ENCODE measurements at regions not wholly inside any gene's neighbourhood (a gene's known extent, or its start where the extent isn't known, plus 50 kb on each side); places are given as distances from the start of the nearest gene placed in this dataset.

DNA sequence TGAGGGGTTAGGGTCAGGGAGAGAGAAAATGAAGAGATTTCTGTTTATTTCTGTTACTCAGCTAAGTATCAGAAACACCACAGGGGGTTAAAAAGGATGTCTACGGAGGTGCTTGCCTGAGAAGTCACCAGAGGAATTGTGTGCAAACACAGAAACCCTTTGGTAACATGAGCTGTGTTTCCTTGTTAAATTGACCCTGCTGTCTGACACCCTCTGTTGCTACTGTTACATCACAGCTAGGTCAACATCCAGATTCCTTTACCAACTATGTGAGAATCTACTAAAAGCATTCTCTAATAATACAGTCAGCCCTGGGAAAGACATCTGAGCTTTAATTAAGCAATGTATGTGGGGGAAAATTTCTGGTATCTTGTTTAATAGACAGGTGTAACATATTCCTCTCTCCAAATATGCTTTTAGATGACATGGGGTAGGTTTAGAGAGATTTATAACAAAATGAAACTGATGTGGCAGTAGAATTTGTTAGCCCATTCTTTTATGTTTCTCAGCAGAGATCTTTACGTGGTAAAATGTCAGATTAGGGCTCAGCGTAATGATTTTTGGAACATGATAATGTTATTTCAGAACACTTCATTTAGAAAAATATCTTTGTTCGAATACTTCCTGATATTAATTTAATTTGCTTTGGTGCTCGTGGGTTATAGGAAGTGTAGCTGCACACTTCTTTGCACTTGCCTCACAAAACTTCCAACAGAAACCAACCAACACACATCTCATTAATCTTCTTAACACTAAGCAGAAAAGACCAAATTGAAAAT is 168.0 kb upstream of the AHR start:
- CTCF ChIA-PET, result no interaction called here
- Mint-ChIP-seq H3K4me3 (no peak overlapping the region), H3K27ac (no peak overlapping the region), H3K27me3 (ENCODE audit: low read depth) (no peaks in the 10 kb centered on the region), H3K4me1 (ENCODE audit: low read depth) (peaks cover 36% of the 10 kb centered on the region), H3K9me3 (no peaks in the 10 kb centered on the region), H3K36me3 (ENCODE audit: low read depth) (no peaks in the 10 kb centered on the region)
- DNase-seq, result no peak
- intact Hi-C loops (cut with micrococcal nuclease), result no loop called here

DNA sequence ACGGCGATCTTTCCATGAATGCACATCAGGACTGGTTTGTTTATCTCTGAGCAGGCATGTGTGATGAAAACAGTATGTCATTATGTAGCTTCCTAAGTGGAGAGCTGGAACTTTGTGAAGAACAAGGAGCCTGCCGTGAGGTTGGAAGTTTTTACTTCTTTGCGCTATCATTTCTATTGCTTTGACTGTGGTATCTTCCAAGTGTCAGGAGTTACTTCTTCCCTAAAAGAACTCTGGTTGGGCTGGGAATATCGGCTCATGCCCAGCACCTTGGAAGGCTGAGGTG is 167.4 kb upstream of the AHR start:
- H3K4me1 Mint-ChIP-seq (ENCODE audit: low read depth), result peaks cover 38% of the 10 kb centered on the region
- intact Hi-C loops (cut with micrococcal nuclease), result no loop called here
- H3K27ac Mint-ChIP-seq, result no peak overlapping the region
- no peak overlapping the region for H3K4me3 Mint-ChIP-seq
- CTCF ChIA-PET, result interaction anchor here (0.6 kb wide), 1 partner anchor 23 kb away, joined by 3 read pairs; no protein-coding TSS in a partner anchor
- no peaks in the 10 kb centered on the region for H3K27me3 Mint-ChIP-seq (ENCODE audit: low read depth)
- no peaks in the 10 kb centered on the region for H3K9me3 Mint-ChIP-seq
- no peaks in the 10 kb centered on the region for H3K36me3 Mint-ChIP-seq (ENCODE audit: low read depth)
- DNase-seq, result no peak

DNA sequence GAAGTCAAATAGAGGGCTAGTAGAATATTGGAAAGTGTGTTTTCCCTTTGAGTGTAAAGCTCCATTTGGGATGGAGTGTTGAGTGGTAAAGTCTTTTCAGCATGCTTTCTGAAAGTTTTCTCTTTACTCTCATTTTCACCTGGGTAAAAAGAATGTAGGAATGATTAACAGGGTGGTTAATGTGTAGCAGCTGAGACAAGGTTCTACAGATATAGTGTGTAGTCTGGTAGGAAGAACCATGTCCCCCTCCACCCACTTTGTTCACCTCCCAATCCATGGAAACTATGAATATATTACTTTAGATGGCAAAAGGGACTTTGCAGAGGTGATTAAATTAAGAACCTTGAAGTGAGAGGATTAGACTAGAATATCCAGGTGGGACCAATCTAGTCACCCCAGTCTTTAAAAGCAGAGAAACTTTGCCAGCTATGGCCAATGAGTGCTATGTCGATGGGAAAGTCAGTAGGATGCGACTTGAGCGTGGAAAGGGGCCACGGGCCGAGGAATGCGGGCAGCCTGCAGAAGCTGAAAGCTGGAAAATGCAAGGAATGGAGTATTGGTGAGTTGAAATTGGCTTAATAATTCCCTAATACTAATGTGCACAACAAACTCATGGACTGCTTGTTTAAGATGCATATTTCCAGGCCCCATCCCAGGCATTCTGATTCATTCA is 166.3 kb upstream of the AHR start:
- intact Hi-C loops (cut with micrococcal nuclease), result no loop called here
- CTCF ChIA-PET, result no interaction called here
- no peak overlapping the region for H3K27ac Mint-ChIP-seq
- no peaks in the 10 kb centered on the region for H3K27me3 Mint-ChIP-seq (ENCODE audit: low read depth)
- peaks cover 32% of the 10 kb centered on the region for H3K4me1 Mint-ChIP-seq (ENCODE audit: low read depth)
- H3K36me3 Mint-ChIP-seq (ENCODE audit: low read depth), result no peaks in the 10 kb centered on the region
- DNase-seq, result no peak
- H3K4me3 Mint-ChIP-seq, result no peak overlapping the region
- H3K9me3 Mint-ChIP-seq, result no peaks in the 10 kb centered on the region

DNA sequence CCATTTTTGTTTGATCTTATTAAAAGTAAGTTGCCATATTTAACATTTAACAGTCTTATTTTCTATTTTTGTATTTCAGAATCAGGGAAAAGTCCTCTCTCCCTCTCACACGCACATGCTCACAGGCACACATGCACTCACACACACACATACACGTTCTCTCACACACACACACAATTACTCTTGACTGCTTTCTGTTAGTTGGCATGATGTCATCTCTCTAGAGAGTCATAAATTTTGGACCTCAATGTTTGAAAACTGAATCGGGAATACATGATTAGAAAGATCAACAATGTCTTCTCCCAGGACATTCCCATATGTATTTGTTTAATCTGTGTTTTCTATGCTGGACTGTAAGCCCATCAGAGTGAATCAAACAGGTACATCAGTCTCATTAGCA is 165.7 kb upstream of the AHR start:
- no peaks in the 10 kb centered on the region for H3K36me3 Mint-ChIP-seq (ENCODE audit: low read depth)
- H3K27ac Mint-ChIP-seq, result no peak overlapping the region
- H3K9me3 Mint-ChIP-seq, result no peaks in the 10 kb centered on the region
- H3K4me3 Mint-ChIP-seq, result no peak overlapping the region
- DNase-seq, result no peak
- H3K4me1 Mint-ChIP-seq (ENCODE audit: low read depth), result peaks cover 33% of the 10 kb centered on the region
- CTCF ChIA-PET, result no interaction called here
- intact Hi-C loops (cut with micrococcal nuclease), result no loop called here
- no peaks in the 10 kb centered on the region for H3K27me3 Mint-ChIP-seq (ENCODE audit: low read depth)

DNA sequence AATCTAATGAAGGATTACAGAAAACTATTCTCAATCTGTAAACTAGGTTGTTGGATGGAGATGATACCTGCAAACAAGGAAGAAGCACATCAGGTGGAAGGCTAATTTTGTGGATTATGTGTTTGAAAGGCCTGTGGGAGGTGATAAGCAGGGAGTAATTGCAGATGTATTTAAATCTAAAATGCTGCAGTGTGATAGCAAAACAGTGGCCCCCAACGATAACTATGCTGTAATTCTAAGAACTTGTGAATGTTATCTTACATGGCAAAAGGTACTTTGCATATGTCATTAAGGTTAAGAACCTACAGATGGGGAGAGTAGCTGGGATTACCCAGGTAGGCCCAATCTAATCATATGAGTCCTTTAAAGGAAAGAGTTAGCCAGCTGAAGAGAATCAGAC is 164.5 kb upstream of the AHR start:
- H3K4me1 Mint-ChIP-seq (ENCODE audit: low read depth), result peaks cover 46% of the 10 kb centered on the region
- H3K27me3 Mint-ChIP-seq (ENCODE audit: low read depth), result no peaks in the 10 kb centered on the region
- H3K9me3 Mint-ChIP-seq, result no peaks in the 10 kb centered on the region
- no peak overlapping the region for H3K4me3 Mint-ChIP-seq
- CTCF ChIA-PET, result no interaction called here
- no peak for DNase-seq
- H3K36me3 Mint-ChIP-seq (ENCODE audit: low read depth), result no peaks in the 10 kb centered on the region
- H3K27ac Mint-ChIP-seq, result no peak overlapping the region
- intact Hi-C loops (cut with micrococcal nuclease), result no loop called here

DNA sequence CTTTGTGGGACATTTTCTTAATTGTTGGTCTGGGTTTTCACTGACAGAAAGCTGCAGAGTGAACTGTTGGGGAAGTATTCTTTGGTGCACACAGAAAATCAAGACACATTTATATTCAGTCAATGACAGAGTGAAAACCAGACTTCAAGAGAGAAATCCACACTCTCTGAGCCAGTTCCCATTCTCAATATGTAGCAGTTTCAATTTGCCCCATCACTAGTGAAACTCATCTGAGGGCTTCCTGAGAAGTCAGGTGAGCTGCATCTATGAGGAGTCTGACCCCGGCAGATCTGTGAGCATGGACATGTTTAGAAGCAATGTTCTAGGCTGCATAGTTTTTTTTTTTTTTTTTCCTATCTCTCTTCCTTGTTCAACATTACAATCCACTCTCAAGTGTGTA is 163.7 kb upstream of the AHR start:
- peak overlapping the region; percentile 46 for H3K27ac Mint-ChIP-seq
- peak; percentile 38 for DNase-seq
- H3K27me3 Mint-ChIP-seq (ENCODE audit: low read depth), result no peaks in the 10 kb centered on the region
- intact Hi-C loops (cut with micrococcal nuclease), result loop anchor here (1.0 to 5.0 kb wide), 4 partner anchors 25 to 487 kb away; partner anchors contain the start of genes ANKMY2 and BZW2
- CTCF ChIA-PET, result no interaction called here
- no peaks in the 10 kb centered on the region for H3K36me3 Mint-ChIP-seq (ENCODE audit: low read depth)
- no peak overlapping the region for H3K4me3 Mint-ChIP-seq
- no peaks in the 10 kb centered on the region for H3K9me3 Mint-ChIP-seq
- H3K4me1 Mint-ChIP-seq (ENCODE audit: low read depth), result peaks cover 54% of the 10 kb centered on the region

DNA sequence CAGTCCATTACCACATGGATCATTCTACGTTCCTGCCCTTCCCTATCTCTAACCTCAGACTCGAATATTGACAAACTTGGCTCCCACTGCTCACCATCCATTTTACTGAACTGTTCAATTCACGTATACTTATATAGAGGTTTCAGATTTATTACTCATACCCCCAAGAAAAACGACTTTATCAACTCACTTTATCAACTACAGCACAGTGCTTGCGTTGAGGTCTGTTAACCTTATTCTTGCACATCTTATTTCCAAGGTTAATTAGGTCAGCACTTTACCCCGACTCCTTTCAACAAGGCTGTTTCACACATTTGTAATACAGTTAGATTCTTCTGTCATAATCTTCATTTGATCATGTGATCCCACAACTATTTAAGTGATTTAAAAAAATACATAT is 162.3 kb upstream of the AHR start:
- CTCF ChIA-PET, result no interaction called here
- H3K27me3 Mint-ChIP-seq (ENCODE audit: low read depth), result no peaks in the 10 kb centered on the region
- intact Hi-C loops (cut with micrococcal nuclease), result loop anchor here (5.0 kb wide), 3 partner anchors 74 to 489 kb away; partner anchors contain the start of genes ANKMY2 and BZW2
- peaks cover 55% of the 10 kb centered on the region for H3K4me1 Mint-ChIP-seq (ENCODE audit: low read depth)
- no peaks in the 10 kb centered on the region for H3K9me3 Mint-ChIP-seq
- H3K4me3 Mint-ChIP-seq, result no peak overlapping the region
- no peak for DNase-seq
- no peaks in the 10 kb centered on the region for H3K36me3 Mint-ChIP-seq (ENCODE audit: low read depth)
- no peak overlapping the region for H3K27ac Mint-ChIP-seq

DNA sequence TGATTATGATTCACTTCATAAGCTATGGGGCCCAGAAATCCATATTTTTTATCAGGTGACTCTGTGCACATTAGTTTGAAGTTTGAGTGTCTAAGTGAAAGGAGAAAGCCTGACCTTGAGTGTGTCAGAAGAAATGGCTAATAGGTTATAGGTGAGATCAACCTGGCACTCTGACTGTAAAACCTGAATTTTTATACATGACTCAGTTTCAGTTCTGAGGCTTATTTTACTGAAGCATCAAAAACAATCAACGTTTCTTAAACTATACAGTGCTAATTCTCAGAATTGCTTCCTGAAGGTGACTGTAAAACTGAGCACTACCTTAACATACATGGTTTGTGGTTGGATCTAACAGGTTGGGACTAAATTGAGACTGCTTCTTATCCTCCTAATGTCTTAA is 159.4 kb upstream of the AHR start:
- CTCF ChIA-PET, result no interaction called here
- no peaks in the 10 kb centered on the region for H3K27me3 Mint-ChIP-seq (ENCODE audit: low read depth)
- no peaks in the 10 kb centered on the region for H3K9me3 Mint-ChIP-seq
- H3K36me3 Mint-ChIP-seq (ENCODE audit: low read depth), result no peaks in the 10 kb centered on the region
- H3K4me3 Mint-ChIP-seq, result peak overlapping the region; percentile 4
- DNase-seq, result no peak
- peak overlapping the region; percentile 87 for H3K27ac Mint-ChIP-seq
- peaks cover 72% of the 10 kb centered on the region for H3K4me1 Mint-ChIP-seq (ENCODE audit: low read depth)
- intact Hi-C loops (cut with micrococcal nuclease), result loop anchor here (1.0 to 5.0 kb wide), 15 partner anchors 11 to 519 kb away; partner anchors contain the start of genes AHR, ANKMY2 and BZW2

DNA sequence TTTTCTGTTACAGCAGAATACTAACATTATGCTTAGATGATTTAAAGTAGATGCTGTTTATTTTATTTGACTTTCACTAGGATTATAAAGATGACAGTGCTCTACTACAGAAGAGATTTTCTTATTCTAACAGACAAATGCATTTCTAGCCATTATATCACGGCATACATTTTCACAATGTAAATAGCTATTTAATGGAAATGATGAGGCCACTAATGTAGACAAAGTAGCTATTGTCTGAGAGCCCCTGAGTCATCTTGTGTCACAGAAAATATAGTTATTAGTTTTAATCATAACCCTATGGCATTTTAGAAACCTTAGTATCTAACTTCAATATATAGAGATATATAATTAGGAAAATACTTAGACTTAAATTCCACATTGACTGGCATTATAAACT is 158.0 kb upstream of the AHR start:
- no peak for DNase-seq
- Mint-ChIP-seq H3K4me1 (ENCODE audit: low read depth) (peaks cover 71% of the 10 kb centered on the region), H3K27me3 (ENCODE audit: low read depth) (no peaks in the 10 kb centered on the region), H3K36me3 (ENCODE audit: low read depth) (no peaks in the 10 kb centered on the region), H3K4me3 (no peak overlapping the region), H3K27ac (peak overlapping the region; percentile 87), H3K9me3 (no peaks in the 10 kb centered on the region)
- intact Hi-C loops (cut with micrococcal nuclease), result no loop called here
- CTCF ChIA-PET, result interaction anchor here (0.6 to 1.4 kb wide), 2 partner anchors 13 to 151 kb away, joined by 3 to 6 read pairs; no protein-coding TSS in a partner anchor

DNA sequence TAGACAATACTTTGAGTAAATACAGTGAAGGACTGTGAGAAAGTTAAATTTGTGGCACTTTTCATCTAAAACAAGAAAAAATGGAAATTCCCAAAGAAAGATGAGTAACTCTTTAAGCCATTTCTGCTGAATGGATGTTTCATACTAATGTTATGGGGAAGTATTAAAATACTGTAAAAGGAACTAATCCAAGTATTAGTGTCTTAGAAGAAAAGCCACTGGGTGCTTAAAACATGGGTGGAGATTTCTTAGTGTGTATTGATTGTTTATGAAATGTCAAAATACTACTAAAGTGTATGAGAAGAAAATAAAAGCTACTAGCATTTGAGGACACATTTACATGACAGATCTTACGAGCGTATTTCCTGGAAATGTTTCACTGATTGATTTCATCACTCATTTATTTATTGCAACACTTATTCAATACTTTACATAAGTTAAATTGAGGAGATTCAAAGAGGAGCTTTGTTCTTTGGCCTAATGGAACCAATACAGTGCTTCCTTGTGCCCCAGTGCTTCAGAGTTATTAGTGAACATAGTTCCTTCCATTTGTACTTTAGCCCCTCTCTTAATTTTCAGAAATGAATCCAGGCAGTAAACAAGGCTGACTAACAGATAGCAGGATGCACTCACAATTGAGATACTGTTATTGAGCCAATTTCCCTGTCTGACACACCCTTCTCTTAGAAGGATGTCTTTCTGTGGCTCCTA is 155.5 kb upstream of the AHR start:
- peak overlapping the region; percentile 22 for H3K4me3 Mint-ChIP-seq
- intact Hi-C loops (cut with micrococcal nuclease), result no loop called here
- DNase-seq, result no peak
- H3K9me3 Mint-ChIP-seq, result no peaks in the 10 kb centered on the region
- peaks cover 63% of the 10 kb centered on the region for H3K4me1 Mint-ChIP-seq (ENCODE audit: low read depth)
- CTCF ChIA-PET, result interaction anchor here (1.2 kb wide), 1 partner anchor 160 kb away, joined by 3 read pairs; no protein-coding TSS in a partner anchor
- no peaks in the 10 kb centered on the region for H3K27me3 Mint-ChIP-seq (ENCODE audit: low read depth)
- H3K27ac Mint-ChIP-seq, result peak overlapping the region; percentile 59
- no peaks in the 10 kb centered on the region for H3K36me3 Mint-ChIP-seq (ENCODE audit: low read depth)

DNA sequence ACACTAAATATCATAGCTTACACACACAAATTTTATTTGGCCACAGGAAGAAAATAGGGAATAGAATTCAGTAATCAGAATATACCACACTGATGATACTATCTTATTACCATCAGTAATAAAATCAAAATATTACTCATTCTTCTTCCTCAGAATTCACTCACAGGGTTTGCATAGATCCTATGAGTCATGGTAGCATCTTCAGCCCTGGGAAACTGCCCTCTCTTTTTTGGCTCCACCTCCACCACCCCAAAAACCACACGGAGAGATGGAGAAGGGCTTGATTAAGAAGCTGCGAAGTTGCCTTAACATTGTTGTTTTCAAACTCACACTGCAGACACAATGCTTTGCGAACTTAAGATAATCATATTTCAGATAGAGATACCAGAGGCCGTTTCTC is 154.1 kb upstream of the AHR start:
- peak; percentile 70 for DNase-seq
- H3K4me1 Mint-ChIP-seq (ENCODE audit: low read depth), result peaks cover 51% of the 10 kb centered on the region
- H3K9me3 Mint-ChIP-seq, result no peaks in the 10 kb centered on the region
- no peaks in the 10 kb centered on the region for H3K36me3 Mint-ChIP-seq (ENCODE audit: low read depth)
- CTCF ChIA-PET, result interaction anchor here (1.2 kb wide), 1 partner anchor 161 kb away, joined by 3 read pairs; no protein-coding TSS in a partner anchor
- intact Hi-C loops (cut with micrococcal nuclease), result loop anchor here (1.0 kb wide), 2 partner anchors 9 to 15 kb away; no protein-coding TSS in a partner anchor
- H3K27me3 Mint-ChIP-seq (ENCODE audit: low read depth), result no peaks in the 10 kb centered on the region
- peak overlapping the region; percentile 28 for H3K4me3 Mint-ChIP-seq
- no peak overlapping the region for H3K27ac Mint-ChIP-seq

DNA sequence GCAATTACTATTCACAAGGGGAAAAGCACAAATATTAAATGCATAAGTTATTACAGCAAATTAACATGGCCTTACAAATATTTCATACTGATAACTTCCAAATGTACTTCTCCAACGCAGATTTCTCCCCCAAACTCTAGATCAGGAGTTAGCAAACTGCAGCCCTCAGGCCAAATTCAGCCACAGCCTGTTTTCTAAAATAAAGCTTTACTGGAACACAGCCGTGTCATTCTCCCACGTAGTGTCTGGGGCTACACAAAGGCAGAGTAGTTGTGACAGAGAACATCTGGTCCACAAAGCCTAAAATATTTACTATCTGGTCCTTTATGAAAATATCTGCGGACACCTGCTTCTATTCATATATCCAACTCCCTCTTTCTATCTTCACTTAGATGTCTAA is 151.8 kb upstream of the AHR start:
- Mint-ChIP-seq H3K27ac (no peak overlapping the region), H3K4me3 (no peak overlapping the region), H3K9me3 (no peaks in the 10 kb centered on the region), H3K27me3 (ENCODE audit: low read depth) (no peaks in the 10 kb centered on the region), H3K36me3 (ENCODE audit: low read depth) (no peaks in the 10 kb centered on the region), H3K4me1 (ENCODE audit: low read depth) (peaks cover 49% of the 10 kb centered on the region)
- no peak for DNase-seq
- intact Hi-C loops (cut with micrococcal nuclease), result no loop called here
- CTCF ChIA-PET, result no interaction called here
